K562 (cell line): ENCODE measurements at regions not wholly inside any gene's neighbourhood (a gene's known extent, or its start where the extent isn't known, plus 50 kb on each side); places are given as distances from the start of the nearest gene placed in this dataset.
A peak's percentile ranks its signal among the peaks of the same experiment; 100 is the strongest.

ENCODE experiments used
- ATAC-seq: fragments of 200-7000 bp; cut with Tn5 transposase; 3 replicates; pipeline ENCODE4 v1.9.1; 2020; ENCODE audit warnings: moderate library complexity
- BruUV-seq: library from RNA; stranded (reverse); fragments of 400-500 nt; replicated peaks from 2 replicates; lab custom pipeline; 2021; lab: Mats Ljungman, UMichigan
- CTCF ChIA-PET: fragments of 300-600 bp; formaldehyde crosslinking; extraction: SDS; loops from one replicate; lab custom pipeline; 2021; ENCODE audit warnings: low intra/inter-chr PET ratio; lab: Yijun Ruan, JAX
- POLR2A ChIA-PET: fragments of 300-600, 350-650 bp; sonication (Branson Sonifier 250); formaldehyde crosslinking; extraction: SDS; loops from one replicate; lab custom pipeline; 2021; ENCODE audit warnings: antibody characterized with exemption, inconsistent platforms; lab: Yijun Ruan, JAX
- DNase-seq, 4 experiments: peaks; one replicate each; pipeline versions ENCODE4 v3.0.0 to v3.0.0-alpha.2; 2011 to 2018; ENCODE audit warnings: low spot score in 3 of 4, mixed read lengths in 3 of 4; ENCODE audit errors: extremely low read depth in 1 of 4
- FAIRE-seq: peaks from 2 replicates; lab custom pipeline; 2011; peaks lifted over from hg19 to GRCh38; lab: Jason Lieb, UNC
- H2AFZ ChIP-seq: 2 replicates; pipeline ENCODE4 v1.6.0; 2011; ENCODE audit warnings: low read depth, low read length, control low read depth, inconsistent platforms
- H3K27ac ChIP-seq: fragments of 200-600 bp; 3 replicates; pipeline ENCODE4 v1.8.0; 2011; ENCODE audit warnings: low read depth, mild to moderate bottlenecking, control low read depth, inconsistent platforms, low read length, moderate library complexity, mixed read lengths; ENCODE audit errors: extremely low read depth
- H3K27me3 ChIP-seq, 2 experiments: fragments of 300-600 bp in 1 of 2; 2 replicates in 1 of 2; 3 replicates in 1 of 2; pipeline versions ENCODE4 v1.6.0 to v1.8.0; 2011; ENCODE audit warnings: inconsistent platforms in 2 of 2, low read length in 2 of 2, mild to moderate bottlenecking in 1 of 2, mixed read lengths in 1 of 2, moderate library complexity in 1 of 2; ENCODE audit not compliant: control insufficient read depth in 2 of 2, insufficient read depth in 2 of 2
- H3K36me3 ChIP-seq: fragments of 300-600 bp; 3 replicates; pipeline ENCODE4 v1.8.0; 2011; ENCODE audit warnings: mild to moderate bottlenecking, low read length, inconsistent platforms; ENCODE audit not compliant: control insufficient read depth, insufficient read depth
- H3K4me1 ChIP-seq, 2 experiments: fragments of 200-600 bp in 1 of 2; replicated peaks in 1 of 2; 2 replicates in 1 of 2; 3 replicates in 1 of 2; pipeline versions ENCODE4 v1.5.1 to v1.8.0; 2011; ENCODE audit warnings: inconsistent platforms in 2 of 2, low read length in 2 of 2, mild to moderate bottlenecking in 1 of 2, mixed read lengths in 1 of 2, moderate library complexity in 1 of 2; ENCODE audit not compliant: control insufficient read depth in 2 of 2, insufficient read depth in 2 of 2
- H3K4me2 ChIP-seq: 2 replicates; pipeline ENCODE4 v1.6.1; 2011; ENCODE audit warnings: low read length, control low read depth, inconsistent platforms, mixed read lengths; ENCODE audit not compliant: insufficient read depth
- H3K4me3 ChIP-seq: fragments of 200-600 bp; sonication (generic), shearing (Covaris generic); 2 replicates; pipeline ENCODE4 v1.5.1; 2016; ENCODE audit warnings: control low read depth, inconsistent platforms
- H3K79me2 ChIP-seq: fragments of 200-600 bp; 3 replicates; pipeline ENCODE4 v1.8.0; 2011; ENCODE audit warnings: low read length, inconsistent platforms; ENCODE audit not compliant: control insufficient read depth, insufficient read depth
- H3K9ac ChIP-seq, 2 experiments: 2 replicates each; pipeline versions ENCODE4 v1.6.0 to v1.6.1; 2011; ENCODE audit warnings: low read depth in 2 of 2, low read length in 2 of 2, control low read depth in 1 of 2, inconsistent platforms in 1 of 2, mild to moderate bottlenecking in 1 of 2, mixed read lengths in 1 of 2; ENCODE audit not compliant: insufficient read depth in 1 of 2
- H3K9me1 ChIP-seq: one replicate; pipeline ENCODE4 v1.6.0; 2011; ENCODE audit warnings: inconsistent platforms, mild to moderate bottlenecking, low read length, moderate library complexity; ENCODE audit not compliant: control insufficient read depth, insufficient read depth
- H3K9me3 ChIP-seq: replicated peaks from 2 replicates; pipeline ENCODE4 v1.5.1; 2011; ENCODE audit warnings: low read depth, low read length, inconsistent platforms; ENCODE audit not compliant: control insufficient read depth, insufficient read depth
- H4K20me1 ChIP-seq: replicated peaks from 2 replicates; pipeline ENCODE4 v1.6.1; 2011; ENCODE audit warnings: low read length, inconsistent platforms, mixed read lengths; ENCODE audit not compliant: control insufficient read depth, insufficient read depth
- ARHGAP35 ChIP-seq: fragments of 450-650 bp; IDR thresholded peaks from 2 replicates; pipeline ENCODE4 v1.6.1; 2018; ENCODE audit not compliant: partially characterized antibody
- GABPA ChIP-seq: fragments of 200-800 bp; sonication (Bioruptor generic); conservative IDR thresholded peaks from 2 replicates; pipeline ENCODE4 v1.6.1; 2016; ENCODE audit warnings: low read depth, missing genetic modification characterization, missing compliant biosample characterization
- ILK ChIP-seq: fragments of 450-650 bp; IDR thresholded peaks from 2 replicates; pipeline ENCODE4 v1.6.1; 2016; ENCODE audit warnings: missing genetic modification characterization, low read depth, mild to moderate bottlenecking, missing compliant biosample characterization, moderate library complexity, borderline replicate concordance
- MCM3 ChIP-seq: fragments of 450-650 bp; IDR thresholded peaks from 2 replicates; pipeline ENCODE4 v1.6.1; 2016
- MTA1 ChIP-seq: fragments of 450-650 bp; IDR thresholded peaks from 2 replicates; pipeline ENCODE4 v1.6.1; 2017; ENCODE audit warnings: borderline replicate concordance
- NR2C1 ChIP-seq, 2 experiments: fragments of 450-650 bp; IDR thresholded peaks; 2 replicates each; pipeline ENCODE4 v1.6.1; 2017; ENCODE audit warnings: mild to moderate bottlenecking in 2 of 2, antibody characterized with exemption in 1 of 2, inconsistent platforms in 1 of 2, missing compliant biosample characterization in 1 of 2, missing genetic modification characterization in 1 of 2
- ZNF609 ChIP-seq: sonication (generic); formaldehyde crosslinking; IDR thresholded peaks from 2 replicates; pipeline ENCODE4 v1.8.1; 2023; ENCODE audit warnings: missing genetic modification reagents, mild to moderate bottlenecking, borderline replicate concordance
- WGBS: fragments of 100-300 bp; shearing (Covaris generic); methylation state at CpG from one replicate; pipeline ENCODE4 v1.1.6; 2016; ENCODE audit warnings: low coverage, mixed read lengths; ENCODE audit not compliant: insufficient coverage; ENCODE audit errors: missing lambda C conversion rate; 5-methylcytosine and 5-hydroxymethylcytosine counted together
- in situ Hi-C: fragments of 300-500 bp; cut with MboI; formaldehyde crosslinking; loops from 4 replicates; pipeline ENCODE4 v1.15.0; 2018; ENCODE audit warnings: inconsistent platforms, mixed read lengths
- intact Hi-C: fragments of 100-400 bp; cut with micrococcal nuclease; formaldehyde crosslinking; loops from 2 replicates; pipeline ENCODE4 v1.14.2; 2022

- TF ChIP-seq ZNF609 (CRISPR knock-in tag) = no peak
- no peak for TF ChIP-seq ARHGAP35
- no peak for TF ChIP-seq NR2C1 (IDR thresholded peaks at IDR 0.05)
- TF ChIP-seq NR2C1 (tag; IDR thresholded peaks at IDR 0.05) = no peak
- no peak for TF ChIP-seq MTA1
- no peak for TF ChIP-seq ILK (tag)
These were observed 155.0 kb downstream of the CDH26 start (continued) for GRCh38 chr20:60113024-60113724.

- ATAC-seq = no peak
- WGBS = 1% methylated on average over 6 of the region's 6 CpGs
- no peak for DNase-seq
- H3K4me3 ChIP-seq = no peak overlapping the region
- no peak for FAIRE-seq
- no TSS peak for BruUV-seq
- no peak for TF ChIP-seq MCM3
- peak; percentile 24; the same call in 1 of the 2 replicates for TF ChIP-seq GABPA
- H3K27me3 ChIP-seq = no peaks in the 10 kb centered on the region; a peak in 1 of 5 replicates
- H3K9me1 ChIP-seq = no peaks in the 10 kb centered on the region
- intact Hi-C loops = no loop called here
- in situ Hi-C loops = no loop called here
- H3K4me1 ChIP-seq = peaks cover 0 to 4% of the 10 kb centered on the region in 2 experiments; a peak in 1 of 5 replicates
- H3K9me3 ChIP-seq = no peaks in the 10 kb centered on the region
- ChIA-PET POLR2A (no interaction called here), CTCF (no interaction called here)
- H3K79me2 ChIP-seq = no peaks in the 10 kb centered on the region
- no peak overlapping the region for H3K27ac ChIP-seq
- H3K9ac ChIP-seq = no peak overlapping the region
- no peaks in the 10 kb centered on the region; the same call in 1 of the 2 replicates for H4K20me1 ChIP-seq
- H3K36me3 ChIP-seq = no peaks in the 10 kb centered on the region
- no peak overlapping the region for H3K4me2 ChIP-seq
- no peak overlapping the region for H2AFZ ChIP-seq
These were observed 155.5 kb downstream of the CDH26 start for GRCh38 chr20:60113771-60114170.
